GM12875 (cell line): ENCODE measurements at regions not wholly inside any gene's neighbourhood (a gene's known extent, or its start where the extent isn't known, plus 50 kb on each side); places are given as distances from the start of the nearest gene placed in this dataset.
"Not testable (repeated sequence)": the region's sequence is repeated elsewhere in the genome, so short reads cannot be mapped to it uniquely, and the experiment has no call there.

ENCODE experiments used
- H3K4me3 ChIP-seq: one replicate; pipeline ENCODE4 v1.5.1; 2011; ENCODE audit warnings: low read depth, low read length, control low read depth
- TF ChIP-seq, protein P1 (sequence below): IDR thresholded peaks from 2 replicates; pipeline ENCODE4 v1.5.1; 2011; ENCODE audit warnings: low read depth, mild to moderate bottlenecking, control low read depth, inconsistent platforms, low read length, moderate library complexity, borderline replicate concordance; ENCODE audit not compliant: insufficient read depth

GRCh38 chr16:86857807-86858206, 279.5 kb downstream of the FOXL1 start:
- H3K4me3 ChIP-seq, result no peak overlapping the region
- TF ChIP-seq, protein P1, sequence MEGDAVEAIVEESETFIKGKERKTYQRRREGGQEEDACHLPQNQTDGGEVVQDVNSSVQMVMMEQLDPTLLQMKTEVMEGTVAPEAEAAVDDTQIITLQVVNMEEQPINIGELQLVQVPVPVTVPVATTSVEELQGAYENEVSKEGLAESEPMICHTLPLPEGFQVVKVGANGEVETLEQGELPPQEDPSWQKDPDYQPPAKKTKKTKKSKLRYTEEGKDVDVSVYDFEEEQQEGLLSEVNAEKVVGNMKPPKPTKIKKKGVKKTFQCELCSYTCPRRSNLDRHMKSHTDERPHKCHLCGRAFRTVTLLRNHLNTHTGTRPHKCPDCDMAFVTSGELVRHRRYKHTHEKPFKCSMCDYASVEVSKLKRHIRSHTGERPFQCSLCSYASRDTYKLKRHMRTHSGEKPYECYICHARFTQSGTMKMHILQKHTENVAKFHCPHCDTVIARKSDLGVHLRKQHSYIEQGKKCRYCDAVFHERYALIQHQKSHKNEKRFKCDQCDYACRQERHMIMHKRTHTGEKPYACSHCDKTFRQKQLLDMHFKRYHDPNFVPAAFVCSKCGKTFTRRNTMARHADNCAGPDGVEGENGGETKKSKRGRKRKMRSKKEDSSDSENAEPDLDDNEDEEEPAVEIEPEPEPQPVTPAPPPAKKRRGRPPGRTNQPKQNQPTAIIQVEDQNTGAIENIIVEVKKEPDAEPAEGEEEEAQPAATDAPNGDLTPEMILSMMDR, result no peak

- no peak overlapping the region for H3K4me3 ChIP-seq
- TF ChIP-seq, protein P1, result no peak
Observed at GRCh38 chr16:86858501-86858900, 280.2 kb downstream of the FOXL1 start.

DNA sequence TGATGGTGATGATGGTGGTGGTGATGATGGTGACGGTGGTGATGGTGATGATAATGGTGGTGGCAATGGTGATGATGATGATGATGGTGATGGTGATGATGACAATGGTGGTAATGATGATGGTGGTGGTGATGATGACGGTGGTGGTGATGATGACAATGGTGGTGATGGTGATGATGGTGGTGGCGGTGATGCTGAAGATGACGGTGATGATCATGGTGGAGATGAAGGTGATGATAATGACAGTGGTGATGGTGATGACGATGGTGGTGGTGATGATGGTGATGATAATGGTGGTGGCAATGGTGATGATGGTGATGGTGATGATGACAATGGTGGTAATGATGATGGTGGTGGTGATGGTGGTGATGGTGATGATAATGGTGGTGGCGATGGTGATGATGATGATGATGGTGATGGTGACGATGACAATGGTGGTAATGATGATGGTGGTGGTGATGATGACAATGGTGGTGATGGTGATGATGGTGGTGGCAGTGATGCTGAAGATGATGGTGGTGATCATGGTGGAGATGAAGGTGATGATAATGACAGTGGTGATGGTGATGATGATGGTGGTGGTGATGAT, 283.0 kb downstream of the FOXL1 start:
- not testable (repeated sequence) for H3K4me3 ChIP-seq

- TF ChIP-seq, protein P1, result no peak
- H3K4me3 ChIP-seq, result no peak overlapping the region
Observed at GRCh38 chr16:86862595-86863280, 284.4 kb downstream of the FOXL1 start.

DNA sequence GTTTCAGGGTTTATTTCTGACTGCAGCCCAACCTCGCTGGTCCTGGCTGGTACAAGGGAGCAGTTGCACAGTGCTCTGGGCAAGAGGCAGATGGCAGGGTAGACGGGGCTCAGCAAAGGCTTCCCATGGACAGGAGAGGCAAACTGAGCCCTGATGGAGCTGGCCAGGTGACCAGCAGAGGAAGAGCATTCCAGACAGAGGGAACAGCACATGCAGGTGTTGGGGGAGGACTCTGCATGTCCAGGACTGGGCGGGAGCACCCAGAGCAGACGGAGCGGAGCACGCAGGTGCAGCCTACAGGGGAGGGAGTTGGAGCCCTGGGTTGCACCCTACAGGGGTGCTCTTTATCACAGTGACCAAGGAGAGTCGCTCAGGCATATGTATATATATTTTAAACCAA, 285.3 kb downstream of the FOXL1 start:
- no peak overlapping the region for H3K4me3 ChIP-seq
- TF ChIP-seq, protein P1, result no peak

DNA sequence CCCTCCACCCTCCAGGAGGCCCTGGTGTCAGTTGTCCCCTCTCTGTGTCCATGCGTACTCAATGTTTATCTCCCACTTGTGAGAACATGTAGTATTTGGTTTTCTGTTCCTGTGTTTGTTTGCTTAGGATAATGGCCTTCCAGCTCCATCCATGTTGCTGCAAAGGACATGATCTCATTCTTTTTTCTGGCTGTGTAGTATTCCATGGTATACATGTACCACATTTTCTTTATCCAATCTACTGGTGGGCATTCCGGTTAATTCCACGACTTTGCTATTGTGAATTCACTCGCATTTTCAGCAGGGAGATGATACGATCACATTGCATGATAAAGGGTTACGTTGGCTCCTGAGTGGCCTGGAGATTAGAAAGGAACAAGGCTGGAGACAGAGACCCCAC, 286.2 kb downstream of the FOXL1 start:
- TF ChIP-seq, protein P1, result no peak

DNA sequence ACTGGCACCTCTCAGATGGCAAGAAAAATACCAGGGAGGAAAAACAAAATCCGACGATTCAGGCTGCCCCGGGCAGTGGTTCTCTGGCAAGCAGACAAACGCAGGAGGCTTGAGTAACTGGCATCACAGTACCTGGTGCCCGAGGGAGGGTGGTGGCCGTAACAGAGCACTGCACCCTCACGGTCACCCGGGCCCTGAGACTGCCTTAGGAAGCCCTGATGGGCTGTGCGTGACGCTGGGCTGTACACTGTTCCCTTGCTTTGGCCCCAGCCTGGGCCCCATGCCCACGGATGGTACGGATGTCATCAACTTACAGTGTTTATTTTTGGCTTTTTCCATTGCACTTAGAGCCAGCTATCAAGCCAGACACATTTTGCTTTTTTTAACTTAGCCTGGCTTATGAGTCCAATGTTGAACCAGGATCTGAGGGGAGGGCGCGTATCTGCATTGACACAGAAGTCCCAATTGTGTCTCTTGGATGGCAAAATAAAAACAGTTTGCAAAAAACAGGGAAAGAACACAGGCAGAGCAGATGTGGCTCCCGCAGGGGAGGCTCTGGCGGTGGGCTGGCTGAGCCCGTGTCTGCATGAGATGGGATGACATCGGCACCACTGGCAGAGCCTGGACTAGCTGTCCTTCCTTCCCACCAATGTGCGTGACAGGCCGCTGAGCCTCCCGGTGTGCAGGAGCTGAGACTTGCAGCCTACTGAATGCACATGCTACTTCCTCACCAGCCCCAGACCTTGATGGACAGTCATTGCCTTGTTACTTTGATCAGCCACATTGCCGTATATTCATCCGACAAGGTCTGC, 287.7 kb downstream of the FOXL1 start:
- no peak overlapping the region for H3K4me3 ChIP-seq
- TF ChIP-seq, protein P1, result no peak

More for the DNA sequence above, 286.2 kb downstream of the FOXL1 start:
- no peak overlapping the region for H3K4me3 ChIP-seq
